ENCODE measurements at regions not wholly inside any gene's neighbourhood (a gene's known extent, or its start where the extent isn't known, plus 50 kb on each side); places are given as distances from the start of the nearest gene placed in this dataset.

GRCh38 chr4:72901553-72901952, 168.0 kb downstream of the COX18 start:
- Histone ChIP-seq H3K79me1 (ENCODE audit: low read depth in 1 of 2, low read length in 2 of 2) (no peaks in the 10 kb centered on the region), H3K56ac (ENCODE audit: extremely low read depth, insufficient read depth, low read length) (no peak overlapping the region), H4K91ac (ENCODE audit: insufficient read depth, low read depth, low read length) (no peak overlapping the region), H3K9me1 (ENCODE audit: insufficient read depth, low read length) (no peaks in the 10 kb centered on the region), H3K27ac (ENCODE audit: insufficient read depth, low read length) (no peak overlapping the region), H3K18ac (ENCODE audit: low read depth, low read length) (no peak overlapping the region), H3K27me3 (ENCODE audit: control insufficient read depth, insufficient read depth, low read length) (no peaks in the 10 kb centered on the region), H3K4me2 (ENCODE audit: low read depth, low read length) (no peak overlapping the region), H4K5ac (ENCODE audit: low read depth, low read length) (no peak overlapping the region), H2BK15ac (ENCODE audit: low read depth, low read length) (no peak overlapping the region), H4K8ac (ENCODE audit: low read depth in 2 of 2, low read length in 2 of 2) (no peak overlapping the region), H2BK5ac (ENCODE audit: low read depth, low read length, poor library complexity, severe bottlenecking) (no peak overlapping the region), H3K4ac (ENCODE audit: low read depth, low read length) (no peak overlapping the region), H2BK120ac (ENCODE audit: low read depth, low read length) (no peak overlapping the region), H3K4me3 (ENCODE audit: insufficient read depth, low read depth, low read length) (no peak overlapping the region), H3K36me3 (ENCODE audit: control insufficient read depth, insufficient read depth, low read length) (no peaks in the 10 kb centered on the region), H3K9me3 (ENCODE audit: control insufficient read depth, insufficient read depth, low read length) (no peaks in the 10 kb centered on the region), H2AFZ (replicated peaks; ENCODE audit: low read length, poor library complexity) (no peak overlapping the region), H3K9ac (ENCODE audit: low read depth, low read length) (no peak overlapping the region), H3K14ac (replicated peaks; ENCODE audit: low read depth, low read length) (no peak overlapping the region), H3K23ac (ENCODE audit: low read depth, low read length) (no peak overlapping the region), H3K4me1 (ENCODE audit: control insufficient read depth, insufficient read depth, low read length) (no peaks in the 10 kb centered on the region), H2BK20ac (ENCODE audit: low read depth, low read length) (no peak overlapping the region), H2AK9ac (replicated peaks; ENCODE audit: low read depth, low read length, poor library complexity) (no peak overlapping the region), H2AK5ac (ENCODE audit: low read depth, low read length) (no peak overlapping the region), H4K20me1 (ENCODE audit: insufficient read depth, low read length) (no peaks in the 10 kb centered on the region)
- intact Hi-C loops (cut with micrococcal nuclease) (no loop called here), in situ Hi-C loops (cut with MboI; ENCODE audit: low sequenced_read_pairs) (no loop called here), dilution Hi-C loops (cut with HindIII; ENCODE audit: low sequenced_read_pairs, unreplicated experiment) (no loop called here)
- no peak for TF ChIP-seq RAD21 (IDR thresholded peaks at IDR 0.05; ENCODE audit: low read length)
- TF ChIP-seq MAFK (IDR thresholded peaks at IDR 0.05; ENCODE audit: low read depth, low read length), result no peak
- TF ChIP-seq BHLHE40 (IDR thresholded peaks at IDR 0.05; ENCODE audit: low read depth, low read length), result no peak
- no peak for TF ChIP-seq RFX5 (IDR thresholded peaks at IDR 0.05; ENCODE audit: low read depth, low read length)
- TF ChIP-seq SMC3 (IDR thresholded peaks at IDR 0.05; ENCODE audit: low read depth, low read length), result no peak
- TF ChIP-seq CHD1 (IDR thresholded peaks at IDR 0.05; ENCODE audit: low read depth, low read length), result no peak
- no peak for TF ChIP-seq NFE2L2 (IDR thresholded peaks at IDR 0.05; ENCODE audit: low read depth, low read length)
- TF ChIP-seq MAZ (IDR thresholded peaks at IDR 0.05; ENCODE audit: borderline replicate concordance, low read depth, low read length), result no peak
- no peak for TF ChIP-seq ELK1 (IDR thresholded peaks at IDR 0.05; ENCODE audit: borderline replicate concordance, low read depth, low read length)
- TF ChIP-seq FOS (IDR thresholded peaks at IDR 0.05; ENCODE audit: low read depth, low read length), result no peak
- no peak for TF ChIP-seq USF2 (IDR thresholded peaks at IDR 0.05; ENCODE audit: low read depth, low read length)
- TF ChIP-seq POLR2A (IDR thresholded peaks at IDR 0.05; ENCODE audit: low read depth, low read length), result no peak
- no peak for TF ChIP-seq CEBPB (IDR thresholded peaks at IDR 0.05; ENCODE audit: low read depth, low read length)
- TF ChIP-seq MXI1 (IDR thresholded peaks at IDR 0.05; ENCODE audit: borderline replicate concordance, low read depth, low read length), result no peak
- TF ChIP-seq CTCF (conservative IDR thresholded peaks at IDR 0.05; ENCODE audit: low read depth, low read length), result no peak
- no peak for TF ChIP-seq RCOR1 (IDR thresholded peaks at IDR 0.05; ENCODE audit: insufficient replicate concordance, low read length)
- CTCF ChIA-PET, result no interaction called here
- BruUV-seq (replicated peaks), result no TSS peak
- WGBS, 2 experiments (ENCODE audit: extremely low coverage in 2 of 2, insufficient read length in 1 of 2), result no CpG with 5 or more reads among the region's 2 CpGs
- DNase-seq (no peak), ATAC-seq (ENCODE audit: low read depth) (no peak)
- POLR2A ChIA-PET (ENCODE audit: unreplicated experiment), result no interaction called here

All from IMR-90 (cell line).